ENCODE measurements at regions not wholly inside any gene's neighbourhood (a gene's known extent, or its start where the extent isn't known, plus 50 kb on each side); places are given as distances from the start of the nearest gene placed in this dataset.
"Not testable (repeated sequence)": the region's sequence is repeated elsewhere in the genome, so short reads cannot be mapped to it uniquely, and the experiment has no call there.

- no peak for DNase-seq (ENCODE audit: low spot score)
Observed at GRCh38 chr5:25990771-25991170, 1047.6 kb downstream of the CDH9 start.

GRCh38 chr5:25979086-25979485 is 1059.3 kb downstream of the CDH9 start:
- no peak for DNase-seq (ENCODE audit: low spot score)

GRCh38 chr5:25975885-25976284 is 1062.5 kb downstream of the CDH9 start:
- no peak for DNase-seq (ENCODE audit: low spot score)

- no peak for DNase-seq (ENCODE audit: low spot score)
Observed at GRCh38 chr5:25974451-25974850, 1063.9 kb downstream of the CDH9 start.

- no peak for DNase-seq (ENCODE audit: low spot score)
Observed at GRCh38 chr5:25970906-25971489, 1067.4 kb downstream of the CDH9 start.

- not testable (repeated sequence) for DNase-seq (ENCODE audit: low spot score)
Observed at GRCh38 chr5:25969042-25969441, 1069.3 kb downstream of the CDH9 start.

GRCh38 chr5:25964009-25964372 is 1074.4 kb downstream of the CDH9 start:
- DNase-seq (ENCODE audit: low spot score) = no peak

GRCh38 chr5:25963251-25964008 is 1075.0 kb downstream of the CDH9 start:
- no peak for DNase-seq (ENCODE audit: low spot score)

- DNase-seq (ENCODE audit: low spot score) = no peak
Observed at GRCh38 chr5:25955337-25955736, 1083.0 kb downstream of the CDH9 start.

GRCh38 chr5:25950681-25951080 is 1087.7 kb downstream of the CDH9 start:
- DNase-seq (ENCODE audit: low spot score) = no peak

- no peak for DNase-seq (ENCODE audit: low spot score)
Observed at GRCh38 chr5:25948278-25948677, 1090.1 kb downstream of the CDH9 start.

- DNase-seq (ENCODE audit: low spot score) = no peak
Observed at GRCh38 chr5:25944786-25945185, 1093.6 kb downstream of the CDH9 start.

- DNase-seq (ENCODE audit: low spot score) = no peak
Observed at GRCh38 chr5:25909163-25909562, 1129.2 kb downstream of the CDH9 start.

- no peak for DNase-seq (ENCODE audit: low spot score)
Observed at GRCh38 chr5:25905646-25906045, 1132.7 kb downstream of the CDH9 start.

- DNase-seq (ENCODE audit: low spot score) = no peak
Observed at GRCh38 chr5:25892211-25892610, 1146.2 kb downstream of the CDH9 start.

- DNase-seq (ENCODE audit: low spot score) = no peak
Observed at GRCh38 chr5:25891691-25892090, 1146.7 kb downstream of the CDH9 start.

GRCh38 chr5:25881318-25882036 is 1156.9 kb downstream of the CDH9 start:
- DNase-seq (ENCODE audit: low spot score) = no peak

GRCh38 chr5:25863811-25864210 is 1174.6 kb downstream of the CDH9 start:
- DNase-seq (ENCODE audit: low spot score) = no peak

GRCh38 chr5:25862276-25862675 is 1176.1 kb downstream of the CDH9 start:
- DNase-seq (ENCODE audit: low spot score) = no peak

- no peak for DNase-seq (ENCODE audit: low spot score)
Observed at GRCh38 chr5:25858019-25858418, 1180.4 kb downstream of the CDH9 start.

- no peak for DNase-seq (ENCODE audit: low spot score)
Observed at GRCh38 chr5:25851301-25851700, 1187.1 kb downstream of the CDH9 start.

GRCh38 chr5:25850581-25850980 is 1187.8 kb downstream of the CDH9 start:
- no peak for DNase-seq (ENCODE audit: low spot score)

- DNase-seq (ENCODE audit: low spot score) = no peak
Observed at GRCh38 chr5:25849270-25849669, 1189.1 kb downstream of the CDH9 start.
